ENCODE measurements at regions not wholly inside any gene's neighbourhood (a gene's known extent, or its start where the extent isn't known, plus 50 kb on each side); places are given as distances from the start of the nearest gene placed in this dataset.
A peak's percentile ranks its signal among the peaks of the same experiment; 100 is the strongest.
"Not testable (repeated sequence)": the region's sequence is repeated elsewhere in the genome, so short reads cannot be mapped to it uniquely, and the experiment has no call there.

GRCh38 chr1:273772-274171, 177.7 kb downstream of the OR4F29 start:
- H3F3A ChIP-seq (ENCODE audit: insufficient read depth, low read depth); DNase-seq; BruUV-seq (replicated peaks); H3K4me1 ChIP-seq (replicated peaks; ENCODE audit: insufficient read depth); H3K4me3 ChIP-seq; H3K9me3 ChIP-seq (ENCODE audit: insufficient read depth, low read depth); H2AFZ ChIP-seq; H3K79me2 ChIP-seq (ENCODE audit: low read depth); intact Hi-C loops (cut with micrococcal nuclease; ENCODE audit: unreplicated experiment); H3K27ac ChIP-seq; H3K9me2 ChIP-seq (ENCODE audit: insufficient read depth); H3K27me3 ChIP-seq (ENCODE audit: insufficient read depth, low read depth); H4K20me1 ChIP-seq (ENCODE audit: insufficient read depth); H3K36me3 ChIP-seq (ENCODE audit: low read depth); H3K4me2 ChIP-seq; POLR2A ChIA-PET (ENCODE audit: unreplicated experiment); CTCF ChIA-PET: not testable (repeated sequence)

GRCh38 chr1:267815-268214, 183.7 kb downstream of the OR4F29 start:
- CTCF ChIA-PET; H3K4me1 ChIP-seq (replicated peaks; ENCODE audit: insufficient read depth); intact Hi-C loops (cut with micrococcal nuclease; ENCODE audit: unreplicated experiment); H3K36me3 ChIP-seq (ENCODE audit: low read depth); H3K4me2 ChIP-seq; H2AFZ ChIP-seq; H3K27me3 ChIP-seq (ENCODE audit: insufficient read depth, low read depth); POLR2A ChIA-PET (ENCODE audit: unreplicated experiment); H3K4me3 ChIP-seq; H3F3A ChIP-seq (ENCODE audit: insufficient read depth, low read depth); H3K79me2 ChIP-seq (ENCODE audit: low read depth); BruUV-seq (replicated peaks); H3K27ac ChIP-seq; H3K9me2 ChIP-seq (ENCODE audit: insufficient read depth); H3K9me3 ChIP-seq (ENCODE audit: insufficient read depth, low read depth); H4K20me1 ChIP-seq (ENCODE audit: insufficient read depth): not testable (repeated sequence)
- peak; percentile 28 to 83 for DNase-seq
- peak; percentile 67 for TF ChIP-seq CTCF (conservative IDR thresholded peaks at IDR 0.05)
